Neural cell (in vitro differentiated cells): ENCODE measurements at regions not wholly inside any gene's neighbourhood (a gene's known extent, or its start where the extent isn't known, plus 50 kb on each side); places are given as distances from the start of the nearest gene placed in this dataset.

Experiments
- EP300 ChIP-seq: fragments of 450-650 bp; conservative IDR thresholded peaks from 2 replicates; pipeline ENCODE4 v1.6.1; 2014; ENCODE audit warnings: antibody characterized with exemption, mild to moderate bottlenecking, moderate library complexity; ENCODE audit not compliant: poor library complexity, severe bottlenecking
- EZH2 ChIP-seq: fragments of 200-600, 300-800 bp; shearing (Covaris generic), sonication (generic); IDR thresholded peaks from 2 replicates; pipeline ENCODE4 v1.6.1; 2014; ENCODE audit warnings: antibody characterized with exemption, low read length, borderline replicate concordance, mild to moderate bottlenecking; ENCODE audit not compliant: insufficient read depth, poor library complexity, severe bottlenecking
- POLR2AphosphoS5 ChIP-seq: IDR thresholded peaks from 2 replicates; pipeline ENCODE4 v1.6.1; 2012
- RAD21 ChIP-seq: fragments of 450-650 bp; conservative IDR thresholded peaks from 2 replicates; pipeline ENCODE4 v1.6.1; 2014; ENCODE audit warnings: antibody characterized with exemption, mild to moderate bottlenecking, moderate library complexity
- TF ChIP-seq, protein P1 (sequence below): fragments of 450-650 bp; IDR thresholded peaks from 2 replicates; pipeline ENCODE4 v1.5.1; 2014; ENCODE audit warnings: antibody characterized with exemption, mild to moderate bottlenecking, moderate library complexity; ENCODE audit not compliant: poor library complexity, severe bottlenecking

DNA sequence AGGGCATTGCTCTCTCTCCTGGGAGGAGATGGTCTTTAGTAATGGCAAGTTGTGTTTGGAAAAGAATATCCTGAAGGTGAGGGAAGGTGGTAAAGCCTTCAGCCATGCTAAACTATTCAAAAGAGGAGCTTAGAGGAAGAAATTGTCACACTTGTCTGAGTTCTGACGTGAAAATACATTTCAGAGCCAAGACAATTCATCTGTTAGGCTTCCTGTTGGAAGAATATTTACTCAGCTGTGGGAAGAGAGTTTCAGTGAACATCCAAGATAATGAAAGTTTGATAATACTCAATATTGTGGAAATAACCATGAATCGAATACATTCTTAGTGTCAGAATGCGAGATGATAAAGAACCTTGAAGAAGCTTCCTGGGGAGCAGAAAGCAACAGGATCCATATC, 143.3 kb downstream of the GPAT3 start:
- TF ChIP-seq, protein P1, sequence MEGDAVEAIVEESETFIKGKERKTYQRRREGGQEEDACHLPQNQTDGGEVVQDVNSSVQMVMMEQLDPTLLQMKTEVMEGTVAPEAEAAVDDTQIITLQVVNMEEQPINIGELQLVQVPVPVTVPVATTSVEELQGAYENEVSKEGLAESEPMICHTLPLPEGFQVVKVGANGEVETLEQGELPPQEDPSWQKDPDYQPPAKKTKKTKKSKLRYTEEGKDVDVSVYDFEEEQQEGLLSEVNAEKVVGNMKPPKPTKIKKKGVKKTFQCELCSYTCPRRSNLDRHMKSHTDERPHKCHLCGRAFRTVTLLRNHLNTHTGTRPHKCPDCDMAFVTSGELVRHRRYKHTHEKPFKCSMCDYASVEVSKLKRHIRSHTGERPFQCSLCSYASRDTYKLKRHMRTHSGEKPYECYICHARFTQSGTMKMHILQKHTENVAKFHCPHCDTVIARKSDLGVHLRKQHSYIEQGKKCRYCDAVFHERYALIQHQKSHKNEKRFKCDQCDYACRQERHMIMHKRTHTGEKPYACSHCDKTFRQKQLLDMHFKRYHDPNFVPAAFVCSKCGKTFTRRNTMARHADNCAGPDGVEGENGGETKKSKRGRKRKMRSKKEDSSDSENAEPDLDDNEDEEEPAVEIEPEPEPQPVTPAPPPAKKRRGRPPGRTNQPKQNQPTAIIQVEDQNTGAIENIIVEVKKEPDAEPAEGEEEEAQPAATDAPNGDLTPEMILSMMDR, result no peak
- no peak for TF ChIP-seq RAD21
- TF ChIP-seq POLR2AphosphoS5, result no peak
- TF ChIP-seq EP300, result no peak
- TF ChIP-seq EZH2, result no peak
